ENCODE measurements at regions not wholly inside any gene's neighbourhood (a gene's known extent, or its start where the extent isn't known, plus 50 kb on each side); places are given as distances from the start of the nearest gene placed in this dataset.

- no peak for DNase-seq
Observed at GRCh38 chr5:133732536-133732935, 120.2 kb upstream of the FSTL4 start.

GRCh38 chr5:133731951-133732350 is 119.6 kb upstream of the FSTL4 start:
- no peak for DNase-seq

- no peak for DNase-seq
Observed at GRCh38 chr5:133730866-133731265, 118.5 kb upstream of the FSTL4 start.

- no peak for DNase-seq
Observed at GRCh38 chr5:133730346-133730745, 118.0 kb upstream of the FSTL4 start.

GRCh38 chr5:133729800-133730199 is 117.5 kb upstream of the FSTL4 start:
- no peak for DNase-seq

- DNase-seq, result no peak
Observed at GRCh38 chr5:133728475-133728874, 116.1 kb upstream of the FSTL4 start.

GRCh38 chr5:133727636-133728035 is 115.3 kb upstream of the FSTL4 start:
- DNase-seq, result no peak

GRCh38 chr5:133723651-133724366 is 111.5 kb upstream of the FSTL4 start:
- no peak for DNase-seq

- DNase-seq, result no peak
Observed at GRCh38 chr5:133723126-133723525, 110.8 kb upstream of the FSTL4 start.

GRCh38 chr5:133721365-133721764 is 109.0 kb upstream of the FSTL4 start:
- no peak for DNase-seq

GRCh38 chr5:133718457-133718856 is 106.1 kb upstream of the FSTL4 start:
- DNase-seq, result no peak

GRCh38 chr5:133716532-133717183 is 104.3 kb upstream of the FSTL4 start:
- DNase-seq, result no peak

- DNase-seq, result no peak
Observed at GRCh38 chr5:133715616-133716015, 103.3 kb upstream of the FSTL4 start.

GRCh38 chr5:133715216-133715615 is 102.9 kb upstream of the FSTL4 start:
- DNase-seq, result no peak

GRCh38 chr5:133714161-133714915 is 102.0 kb upstream of the FSTL4 start:
- no peak for DNase-seq

GRCh38 chr5:133713751-133714150 is 101.4 kb upstream of the FSTL4 start:
- no peak for DNase-seq

- DNase-seq, result no peak
Observed at GRCh38 chr5:133713209-133713608, 100.9 kb upstream of the FSTL4 start.

- no peak for DNase-seq
Observed at GRCh38 chr5:133712562-133712961, 100.2 kb upstream of the FSTL4 start.

GRCh38 chr5:133709209-133709725 is 96.9 kb upstream of the FSTL4 start:
- no peak for DNase-seq

GRCh38 chr5:133708331-133708850 is 96.0 kb upstream of the FSTL4 start:
- DNase-seq, result no peak

GRCh38 chr5:133707629-133708028 is 95.3 kb upstream of the FSTL4 start:
- no peak for DNase-seq

GRCh38 chr5:133706506-133707430 is 94.4 kb upstream of the FSTL4 start:
- DNase-seq, result no peak
